SIG-M5 treated with dmso at 0.1 percent for 504 hours (cell line): ENCODE measurements at regions not wholly inside any gene's neighbourhood (a gene's known extent, or its start where the extent isn't known, plus 50 kb on each side); places are given as distances from the start of the nearest gene placed in this dataset.
A peak's percentile ranks its signal among the peaks of the same experiment; 100 is the strongest.

Source experiments
- DNase-seq: peaks from one replicate; lab custom pipeline; 2025; ENCODE audit not compliant: unreplicated experiment; lab: John Stamatoyannopoulos, UW

- DNase-seq, result no peak
These were observed 290.4 kb upstream of the TNP1 start for GRCh38 chr2:217150236-217150635.

- DNase-seq, result no peak
These were observed 289.3 kb upstream of the TNP1 start for GRCh38 chr2:217149087-217149660.

GRCh38 chr2:217147818-217148217, 288.0 kb upstream of the TNP1 start:
- peak; percentile 13 for DNase-seq

GRCh38 chr2:217146956-217147355, 287.1 kb upstream of the TNP1 start:
- DNase-seq, result no peak

- peak; percentile 15 for DNase-seq
These were observed 282.9 kb upstream of the TNP1 start for GRCh38 chr2:217142649-217143266.

GRCh38 chr2:217138284-217138683, 278.4 kb upstream of the TNP1 start:
- DNase-seq, result no peak

- DNase-seq, result no peak
These were observed 267.9 kb upstream of the TNP1 start for GRCh38 chr2:217127744-217128143.

- DNase-seq, result no peak
These were observed 265.1 kb upstream of the TNP1 start for GRCh38 chr2:217125014-217125413.

GRCh38 chr2:217124050-217124449, 264.2 kb upstream of the TNP1 start:
- no peak for DNase-seq

GRCh38 chr2:217121565-217121964, 261.7 kb upstream of the TNP1 start:
- DNase-seq, result no peak

GRCh38 chr2:217120429-217120828, 260.6 kb upstream of the TNP1 start:
- DNase-seq, result no peak

GRCh38 chr2:217118559-217119284, 258.9 kb upstream of the TNP1 start:
- no peak for DNase-seq

- no peak for DNase-seq
These were observed 257.7 kb upstream of the TNP1 start for GRCh38 chr2:217117523-217117922.

- DNase-seq, result no peak
These were observed 256.7 kb upstream of the TNP1 start for GRCh38 chr2:217116610-217117009.

- no peak for DNase-seq
These were observed 254.3 kb upstream of the TNP1 start for GRCh38 chr2:217114117-217114516.

GRCh38 chr2:217113491-217113890, 253.6 kb upstream of the TNP1 start:
- no peak for DNase-seq

- no peak for DNase-seq
These were observed 250.7 kb upstream of the TNP1 start for GRCh38 chr2:217110550-217110949.

- DNase-seq, result no peak
These were observed 248.7 kb upstream of the TNP1 start for GRCh38 chr2:217108575-217109027.

- DNase-seq, result no peak
These were observed 248.2 kb upstream of the TNP1 start for GRCh38 chr2:217108086-217108485.

GRCh38 chr2:217107480-217107879, 247.6 kb upstream of the TNP1 start:
- peak; percentile 85 for DNase-seq

GRCh38 chr2:217106650-217107014, 246.8 kb upstream of the TNP1 start:
- no peak for DNase-seq
